ENCODE measurements at regions not wholly inside any gene's neighbourhood (a gene's known extent, or its start where the extent isn't known, plus 50 kb on each side); places are given as distances from the start of the nearest gene placed in this dataset.

GRCh38 chr12:74752215-74752614 is 214.6 kb downstream of the ATXN7L3B start:
- peak; percentile 78 for ATAC-seq
- TF ChIP-seq TOX (CRISPR knock-in tag; IDR thresholded peaks at IDR 0.05; ENCODE audit: borderline replicate concordance) (peak; percentile 81; the same call in 1 of the 2 replicates), ZFP3 (CRISPR knock-in tag; IDR thresholded peaks at IDR 0.05) (no peak), RARB (CRISPR knock-in tag; IDR thresholded peaks at IDR 0.05) (peak; percentile 88; the same call in 1 of the 2 replicates), CSDC2 (CRISPR knock-in tag; IDR thresholded peaks at IDR 0.05) (no peak)

DNA sequence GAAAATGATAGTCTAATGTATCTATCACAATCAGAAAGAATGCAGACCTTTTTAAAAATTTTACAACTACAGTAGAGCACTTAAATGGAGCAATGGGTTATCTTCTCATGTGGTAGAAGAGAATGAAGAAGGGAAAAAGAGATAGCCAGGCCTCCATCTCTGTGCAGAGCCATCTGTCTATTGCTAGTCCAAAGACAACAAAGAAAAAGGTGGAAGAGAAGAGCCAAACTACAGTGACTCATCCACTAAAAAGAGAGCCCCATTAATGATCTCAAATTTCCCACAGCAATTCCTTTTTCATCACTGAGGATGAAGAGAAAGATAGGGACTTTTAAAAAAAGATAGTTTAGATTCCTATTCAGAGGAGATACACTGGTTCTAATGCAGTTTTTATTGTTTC is 232.9 kb downstream of the ATXN7L3B start:
- TF ChIP-seq TCF4 (CRISPR knock-in tag; IDR thresholded peaks at IDR 0.05; ENCODE audit: borderline replicate concordance) (no peak), PPARA (CRISPR knock-in tag; IDR thresholded peaks at IDR 0.05; ENCODE audit: borderline replicate concordance) (no peak), SNAI2 (CRISPR knock-in tag; IDR thresholded peaks at IDR 0.05) (no peak), RARB (CRISPR knock-in tag; IDR thresholded peaks at IDR 0.05) (no peak), ZFP3 (CRISPR knock-in tag; IDR thresholded peaks at IDR 0.05) (no peak), ESRRG (CRISPR knock-in tag; IDR thresholded peaks at IDR 0.05) (no peak), POU6F1 (CRISPR knock-in tag; IDR thresholded peaks at IDR 0.05; ENCODE audit: borderline replicate concordance, low read depth) (no peak)
- TF ChIP-seq, protein P1, sequence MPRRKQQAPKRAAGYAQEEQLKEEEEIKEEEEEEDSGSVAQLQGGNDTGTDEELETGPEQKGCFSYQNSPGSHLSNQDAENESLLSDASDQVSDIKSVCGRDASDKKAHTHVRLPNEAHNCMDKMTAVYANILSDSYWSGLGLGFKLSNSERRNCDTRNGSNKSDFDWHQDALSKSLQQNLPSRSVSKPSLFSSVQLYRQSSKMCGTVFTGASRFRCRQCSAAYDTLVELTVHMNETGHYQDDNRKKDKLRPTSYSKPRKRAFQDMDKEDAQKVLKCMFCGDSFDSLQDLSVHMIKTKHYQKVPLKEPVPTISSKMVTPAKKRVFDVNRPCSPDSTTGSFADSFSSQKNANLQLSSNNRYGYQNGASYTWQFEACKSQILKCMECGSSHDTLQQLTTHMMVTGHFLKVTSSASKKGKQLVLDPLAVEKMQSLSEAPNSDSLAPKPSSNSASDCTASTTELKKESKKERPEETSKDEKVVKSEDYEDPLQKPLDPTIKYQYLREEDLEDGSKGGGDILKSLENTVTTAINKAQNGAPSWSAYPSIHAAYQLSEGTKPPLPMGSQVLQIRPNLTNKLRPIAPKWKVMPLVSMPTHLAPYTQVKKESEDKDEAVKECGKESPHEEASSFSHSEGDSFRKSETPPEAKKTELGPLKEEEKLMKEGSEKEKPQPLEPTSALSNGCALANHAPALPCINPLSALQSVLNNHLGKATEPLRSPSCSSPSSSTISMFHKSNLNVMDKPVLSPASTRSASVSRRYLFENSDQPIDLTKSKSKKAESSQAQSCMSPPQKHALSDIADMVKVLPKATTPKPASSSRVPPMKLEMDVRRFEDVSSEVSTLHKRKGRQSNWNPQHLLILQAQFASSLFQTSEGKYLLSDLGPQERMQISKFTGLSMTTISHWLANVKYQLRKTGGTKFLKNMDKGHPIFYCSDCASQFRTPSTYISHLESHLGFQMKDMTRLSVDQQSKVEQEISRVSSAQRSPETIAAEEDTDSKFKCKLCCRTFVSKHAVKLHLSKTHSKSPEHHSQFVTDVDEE (CRISPR knock-in tag; IDR thresholded peaks at IDR 0.05) = no peak
- TF ChIP-seq, protein P2, sequence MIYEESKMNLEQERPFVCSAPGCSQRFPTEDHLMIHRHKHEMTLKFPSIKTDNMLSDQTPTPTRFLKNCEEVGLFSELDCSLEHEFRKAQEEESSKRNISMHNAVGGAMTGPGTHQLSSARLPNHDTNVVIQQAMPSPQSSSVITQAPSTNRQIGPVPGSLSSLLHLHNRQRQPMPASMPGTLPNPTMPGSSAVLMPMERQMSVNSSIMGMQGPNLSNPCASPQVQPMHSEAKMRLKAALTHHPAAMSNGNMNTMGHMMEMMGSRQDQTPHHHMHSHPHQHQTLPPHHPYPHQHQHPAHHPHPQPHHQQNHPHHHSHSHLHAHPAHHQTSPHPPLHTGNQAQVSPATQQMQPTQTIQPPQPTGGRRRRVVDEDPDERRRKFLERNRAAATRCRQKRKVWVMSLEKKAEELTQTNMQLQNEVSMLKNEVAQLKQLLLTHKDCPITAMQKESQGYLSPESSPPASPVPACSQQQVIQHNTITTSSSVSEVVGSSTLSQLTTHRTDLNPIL (CRISPR knock-in tag; IDR thresholded peaks at IDR 0.05; ENCODE audit: low read depth) = no peak
- peak; percentile 66 for ATAC-seq

GRCh38 chr12:74775276-74775675 is 237.6 kb downstream of the ATXN7L3B start:
- no peak for ATAC-seq
- TF ChIP-seq CSDC2 (CRISPR knock-in tag; IDR thresholded peaks at IDR 0.05) (no peak), BACH2 (CRISPR knock-in tag; IDR thresholded peaks at IDR 0.05; ENCODE audit: borderline replicate concordance) (no peak), ZNF70 (CRISPR knock-in tag; IDR thresholded peaks at IDR 0.05) (no peak), PATZ1 (CRISPR knock-in tag; IDR thresholded peaks at IDR 0.05; ENCODE audit: borderline replicate concordance) (no peak), ZC3H10 (CRISPR knock-in tag; IDR thresholded peaks at IDR 0.05) (no peak), POU6F1 (CRISPR knock-in tag; IDR thresholded peaks at IDR 0.05; ENCODE audit: borderline replicate concordance, low read depth) (no peak), TCF4 (CRISPR knock-in tag; IDR thresholded peaks at IDR 0.05; ENCODE audit: borderline replicate concordance) (no peak), ISL1 (CRISPR knock-in tag; IDR thresholded peaks at IDR 0.05) (no peak)

DNA sequence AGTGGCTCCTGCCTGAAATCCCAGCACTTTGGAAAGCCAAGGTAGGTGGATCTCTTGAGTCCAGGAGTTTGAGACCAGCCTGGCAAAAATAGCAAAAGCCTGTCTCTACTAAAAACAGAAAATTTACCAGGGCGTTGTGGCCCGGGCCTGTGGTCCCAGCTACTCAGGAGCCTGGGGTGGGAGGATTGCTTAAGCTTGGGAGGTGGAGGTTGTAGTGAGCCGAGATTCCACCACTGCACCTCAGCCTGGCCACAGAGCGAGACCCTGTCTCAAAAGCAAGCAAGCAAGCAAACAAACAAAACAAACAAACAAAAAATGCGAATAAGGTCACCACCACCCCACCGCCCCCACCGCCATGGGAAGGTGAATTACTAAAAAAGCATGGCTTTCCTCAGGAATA is 238.7 kb downstream of the ATXN7L3B start:
- TF ChIP-seq PATZ1 (CRISPR knock-in tag; IDR thresholded peaks at IDR 0.05; ENCODE audit: borderline replicate concordance) (no peak), CSDC2 (CRISPR knock-in tag; IDR thresholded peaks at IDR 0.05) (no peak), RARB (CRISPR knock-in tag; IDR thresholded peaks at IDR 0.05) (no peak), ZNF565 (CRISPR knock-in tag; conservative IDR thresholded peaks at IDR 0.05; ENCODE audit: low read depth) (no peak), ARNTL (CRISPR knock-in tag; IDR thresholded peaks at IDR 0.05; ENCODE audit: borderline replicate concordance, low read depth) (no peak), ESRRG (CRISPR knock-in tag; IDR thresholded peaks at IDR 0.05) (no peak), TOX (CRISPR knock-in tag; IDR thresholded peaks at IDR 0.05; ENCODE audit: borderline replicate concordance) (no peak), OSR1 (CRISPR knock-in tag; IDR thresholded peaks at IDR 0.05) (no peak), POU6F1 (CRISPR knock-in tag; IDR thresholded peaks at IDR 0.05; ENCODE audit: borderline replicate concordance, low read depth) (no peak)
- no peak for ATAC-seq
